ENCODE measurements at regions not wholly inside any gene's neighbourhood (a gene's known extent, or its start where the extent isn't known, plus 50 kb on each side); places are given as distances from the start of the nearest gene placed in this dataset.
"Not testable (repeated sequence)": the region's sequence is repeated elsewhere in the genome, so short reads cannot be mapped to it uniquely, and the experiment has no call there.

DNA sequence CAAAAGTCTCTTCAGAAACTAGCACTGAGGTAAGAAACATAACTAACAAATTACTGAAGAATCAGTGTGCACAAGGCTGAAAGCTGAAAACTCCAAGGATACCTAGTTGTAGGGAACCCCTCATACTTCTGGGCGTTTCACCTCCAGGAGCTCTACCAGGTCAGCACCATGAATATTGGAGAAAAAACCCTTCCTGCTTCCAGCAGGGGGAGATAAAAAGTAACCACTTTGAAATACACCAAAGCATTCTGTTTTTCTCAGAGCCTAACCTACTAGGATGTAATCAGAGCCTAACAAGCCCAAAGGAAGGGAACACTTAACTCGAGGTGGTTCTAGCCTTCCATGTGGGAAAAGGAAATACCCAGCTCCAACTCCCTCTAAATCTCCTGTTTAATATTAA, 175.8 kb upstream of the MME start:
- H3K4me3 ChIP-seq (ENCODE audit: low read depth, poor library complexity, severe bottlenecking) = no peak overlapping the region
- no peak for DNase-seq (ENCODE audit: low spot score in 2 of 2)
- intact Hi-C loops (cut with DNase I; ENCODE audit: low total_unique reads) = no loop called here
- TF ChIP-seq CTCF (IDR thresholded peaks at IDR 0.05) (no peak), POLR2A (IDR thresholded peaks at IDR 0.05) (no peak)
- WGBS, 2 donors = 43 to 49% methylated on average over 2 of the region's 2 CpGs

- intact Hi-C loops (cut with DNase I; ENCODE audit: low total_unique reads); H3K4me3 ChIP-seq (ENCODE audit: low read depth, poor library complexity, severe bottlenecking); DNase-seq (ENCODE audit: low spot score in 2 of 2): not testable (repeated sequence)
Measured at GRCh38 chr3:154902495-154902894, 177.6 kb upstream of the MME start.

GRCh38 chr3:154901278-154901677, 178.8 kb upstream of the MME start:
- intact Hi-C loops (cut with DNase I; ENCODE audit: low total_unique reads) = no loop called here
- no peak for DNase-seq (ENCODE audit: low spot score in 2 of 2)
- 88 to 89% methylated on average over 2 of the region's 2 CpGs for WGBS, 2 donors
- no peak overlapping the region for H3K4me3 ChIP-seq (ENCODE audit: low read depth, poor library complexity, severe bottlenecking)
- TF ChIP-seq POLR2A (IDR thresholded peaks at IDR 0.05) (no peak), CTCF (IDR thresholded peaks at IDR 0.05) (no peak)

- no peak for TF ChIP-seq CTCF (IDR thresholded peaks at IDR 0.05)
- TF ChIP-seq POLR2A (IDR thresholded peaks at IDR 0.05) = no peak
- H3K4me3 ChIP-seq (ENCODE audit: low read depth, poor library complexity, severe bottlenecking) = no peak overlapping the region
- WGBS, 2 donors = 54 to 78% methylated on average over 1 of the region's 1 CpG
- intact Hi-C loops (cut with DNase I; ENCODE audit: low total_unique reads) = no loop called here
- no peak for DNase-seq (ENCODE audit: low spot score in 2 of 2)
Measured at GRCh38 chr3:154900816-154901215, 179.3 kb upstream of the MME start.

GRCh38 chr3:154898916-154899315, 181.2 kb upstream of the MME start:
- no peak overlapping the region for H3K4me3 ChIP-seq (ENCODE audit: low read depth, poor library complexity, severe bottlenecking)
- WGBS, 2 donors = 47 to 53% methylated on average over 1 of the region's 1 CpG
- intact Hi-C loops (cut with DNase I; ENCODE audit: low total_unique reads) = no loop called here
- DNase-seq (ENCODE audit: low spot score in 2 of 2) = no peak
- TF ChIP-seq POLR2A (IDR thresholded peaks at IDR 0.05) = no peak
- no peak for TF ChIP-seq CTCF (IDR thresholded peaks at IDR 0.05)

DNA sequence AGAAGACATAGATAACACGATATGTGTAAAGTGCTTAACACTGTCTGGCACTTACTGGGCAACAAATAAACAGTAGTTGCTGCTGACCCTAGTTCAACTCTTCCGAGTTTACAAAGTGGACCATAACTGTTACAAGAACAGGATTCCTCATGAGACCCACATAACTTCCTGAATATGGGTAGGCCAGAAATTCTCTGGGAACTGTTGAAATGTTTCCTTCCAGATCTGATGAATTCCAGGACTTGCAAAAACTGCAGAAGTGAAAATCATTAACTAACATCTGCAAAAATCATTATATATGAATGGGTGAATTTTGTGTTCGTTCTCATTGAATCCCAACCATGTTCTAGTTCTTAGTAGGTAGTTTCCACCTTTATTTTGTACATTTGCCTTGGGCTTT, 181.7 kb upstream of the MME start:
- DNase-seq (ENCODE audit: low spot score in 2 of 2) = no peak
- 38 to 48% methylated on average over 3 of the region's 3 CpGs for WGBS, 2 donors
- TF ChIP-seq CTCF (IDR thresholded peaks at IDR 0.05) = no peak
- TF ChIP-seq POLR2A (IDR thresholded peaks at IDR 0.05) = no peak
- intact Hi-C loops (cut with DNase I; ENCODE audit: low total_unique reads) = no loop called here
- H3K4me3 ChIP-seq (ENCODE audit: low read depth, poor library complexity, severe bottlenecking) = no peak overlapping the region

All from lower leg skin (tissue), 4 donors.